SU-DHL-6 (cell line): ENCODE measurements at regions not wholly inside any gene's neighbourhood (a gene's known extent, or its start where the extent isn't known, plus 50 kb on each side); places are given as distances from the start of the nearest gene placed in this dataset.

Experiments used
- H2AFZ ChIP-seq: fragments of 200-600 bp; sonication (generic); 2 replicates; pipeline ENCODE4 v1.6.1; 2014; ENCODE audit warnings: low read depth, mild to moderate bottlenecking, moderate library complexity, mixed read lengths, antibody characterized with exemption, low read length; ENCODE audit not compliant: severe bottlenecking
- H3F3A ChIP-seq: fragments of 200-600 bp; shearing (Covaris generic); 2 replicates; pipeline ENCODE4 v1.6.0; 2016; ENCODE audit warnings: antibody characterized with exemption, mild to moderate bottlenecking; ENCODE audit not compliant: insufficient read depth
- H3K27ac ChIP-seq: fragments of 200-600 bp; sonication (generic); 2 replicates; pipeline ENCODE4 v1.5.1; 2016; ENCODE audit warnings: low read depth, mild to moderate bottlenecking, low read length, moderate library complexity, mixed read lengths
- H3K27me3 ChIP-seq: fragments of 200-600 bp; sonication (generic), shearing (Covaris generic); 2 replicates; pipeline ENCODE4 v1.6.0; 2014; ENCODE audit warnings: mild to moderate bottlenecking, low read length
- H3K36me3 ChIP-seq: fragments of 200-600 bp; sonication (generic); 2 replicates; pipeline ENCODE4 v1.6.1; 2014; ENCODE audit warnings: mild to moderate bottlenecking, low read length, mixed read lengths
- H3K4me2 ChIP-seq: fragments of 300-600, 200-600 bp; shearing (Covaris generic), sonication (generic); 2 replicates; pipeline ENCODE4 v1.6.0; 2014; ENCODE audit warnings: low read length, low read depth, mild to moderate bottlenecking; ENCODE audit not compliant: poor library complexity, severe bottlenecking
- H3K4me3 ChIP-seq: fragments of 200-600 bp; sonication (generic); 2 replicates; pipeline ENCODE4 v1.5.1; 2014; ENCODE audit warnings: antibody characterized with exemption, low read length, mild to moderate bottlenecking, mixed read lengths; ENCODE audit not compliant: insufficient read depth, poor library complexity, severe bottlenecking
- H3K79me2 ChIP-seq: fragments of 200-600 bp; sonication (generic); 2 replicates; pipeline ENCODE4 v1.6.1; 2014; ENCODE audit warnings: mild to moderate bottlenecking, low read length, moderate library complexity; ENCODE audit not compliant: insufficient read depth
- H3K9ac ChIP-seq: fragments of 200-600 bp; sonication (generic); 2 replicates; pipeline ENCODE4 v1.7.0; 2014; ENCODE audit warnings: mild to moderate bottlenecking, low read length
- H3K9me2 ChIP-seq: fragments of 200-600 bp; sonication (generic); replicated peaks from 2 replicates; pipeline ENCODE4 v1.6.1; 2014; ENCODE audit warnings: low read length; ENCODE audit not compliant: insufficient read depth
- H3K9me3 ChIP-seq: fragments of 200-600 bp; sonication (generic); 2 replicates; pipeline ENCODE4 v1.6.1; 2014; ENCODE audit warnings: low read length, mixed read lengths; ENCODE audit not compliant: insufficient read depth
- H4K20me1 ChIP-seq: fragments of 200-600 bp; sonication (generic); 2 replicates; pipeline ENCODE4 v1.6.1; 2014; ENCODE audit warnings: low read depth, mild to moderate bottlenecking, antibody characterized with exemption, low read length, moderate library complexity, mixed read lengths
- EZH2phosphoT487 ChIP-seq: fragments of 200-600 bp; sonication (generic), shearing (Covaris generic); conservative IDR thresholded peaks from 2 replicates; pipeline ENCODE4 v1.6.1; 2018; ENCODE audit warnings: mild to moderate bottlenecking, antibody characterized with exemption, low read length, moderate library complexity, mixed read lengths
- TF ChIP-seq, protein P1 (sequence below): fragments of 200-600 bp; sonication (generic); IDR thresholded peaks from one replicate; pipeline ENCODE4 v1.5.1; 2017; ENCODE audit warnings: antibody characterized with exemption, mild to moderate bottlenecking, low read length, moderate library complexity; ENCODE audit not compliant: insufficient read depth, poor library complexity, severe bottlenecking

DNA sequence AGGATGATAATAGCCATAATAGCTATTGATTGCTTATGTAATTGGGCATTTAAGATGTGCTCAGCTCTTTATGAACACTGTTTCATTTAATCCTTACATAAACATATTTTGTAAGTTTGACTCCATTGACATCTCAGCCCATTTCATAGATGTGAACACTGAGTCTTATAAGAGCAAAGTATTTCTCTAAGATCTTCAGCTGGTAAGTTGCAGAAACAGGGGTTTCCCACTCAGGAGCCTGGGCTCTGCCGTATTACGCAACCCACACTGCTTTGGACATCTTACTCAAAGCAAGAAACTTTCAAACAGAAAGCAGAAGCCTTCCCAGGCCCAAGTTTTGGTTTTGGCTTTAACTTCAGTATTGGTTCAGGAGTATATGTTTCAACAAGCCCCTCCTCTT is 705.1 kb downstream of the MED13L start:
- H3K79me2 ChIP-seq = no peaks in the 10 kb centered on the region
- no peak overlapping the region for H3K4me2 ChIP-seq
- no peak overlapping the region for H2AFZ ChIP-seq

DNA sequence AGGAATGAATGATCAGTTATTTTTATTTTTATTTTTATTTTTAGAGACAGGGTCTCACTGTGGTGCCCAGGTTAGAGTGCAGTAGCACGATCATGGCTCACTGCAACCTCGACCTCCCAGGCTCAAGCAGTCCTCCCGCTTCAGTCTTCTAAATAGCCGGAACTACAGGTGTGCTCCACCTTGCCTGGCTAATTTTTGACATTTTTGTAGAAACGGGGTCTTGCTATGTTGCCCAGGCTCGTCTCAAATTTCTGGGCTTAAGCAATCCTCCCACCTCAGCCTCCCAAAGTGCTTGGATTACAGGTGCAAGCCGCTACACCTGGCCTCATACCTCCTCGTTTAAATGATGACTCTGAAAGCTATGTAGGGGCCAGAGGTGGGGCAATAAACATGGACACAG is 706.0 kb downstream of the MED13L start:
- Histone ChIP-seq H3K4me3 (no peak overlapping the region), H4K20me1 (no peaks in the 10 kb centered on the region), H3F3A (no peaks in the 10 kb centered on the region), H2AFZ (no peak overlapping the region), H3K9me2 (no peaks in the 10 kb centered on the region), H3K9me3 (no peaks in the 10 kb centered on the region; the same call in 1 of the 2 replicates), H3K79me2 (no peaks in the 10 kb centered on the region), H3K4me2 (no peak overlapping the region), H3K9ac (no peak overlapping the region), H3K36me3 (no peaks in the 10 kb centered on the region), H3K27ac (no peak overlapping the region), H3K27me3 (no peaks in the 10 kb centered on the region)
- no peak for TF ChIP-seq EZH2phosphoT487
- TF ChIP-seq, protein P1, sequence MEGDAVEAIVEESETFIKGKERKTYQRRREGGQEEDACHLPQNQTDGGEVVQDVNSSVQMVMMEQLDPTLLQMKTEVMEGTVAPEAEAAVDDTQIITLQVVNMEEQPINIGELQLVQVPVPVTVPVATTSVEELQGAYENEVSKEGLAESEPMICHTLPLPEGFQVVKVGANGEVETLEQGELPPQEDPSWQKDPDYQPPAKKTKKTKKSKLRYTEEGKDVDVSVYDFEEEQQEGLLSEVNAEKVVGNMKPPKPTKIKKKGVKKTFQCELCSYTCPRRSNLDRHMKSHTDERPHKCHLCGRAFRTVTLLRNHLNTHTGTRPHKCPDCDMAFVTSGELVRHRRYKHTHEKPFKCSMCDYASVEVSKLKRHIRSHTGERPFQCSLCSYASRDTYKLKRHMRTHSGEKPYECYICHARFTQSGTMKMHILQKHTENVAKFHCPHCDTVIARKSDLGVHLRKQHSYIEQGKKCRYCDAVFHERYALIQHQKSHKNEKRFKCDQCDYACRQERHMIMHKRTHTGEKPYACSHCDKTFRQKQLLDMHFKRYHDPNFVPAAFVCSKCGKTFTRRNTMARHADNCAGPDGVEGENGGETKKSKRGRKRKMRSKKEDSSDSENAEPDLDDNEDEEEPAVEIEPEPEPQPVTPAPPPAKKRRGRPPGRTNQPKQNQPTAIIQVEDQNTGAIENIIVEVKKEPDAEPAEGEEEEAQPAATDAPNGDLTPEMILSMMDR = no peak

More for the DNA sequence above, 705.1 kb downstream of the MED13L start:
- Histone ChIP-seq H4K20me1 (no peaks in the 10 kb centered on the region), H3K36me3 (no peaks in the 10 kb centered on the region), H3K27ac (no peak overlapping the region), H3K9ac (no peak overlapping the region), H3K9me3 (no peaks in the 10 kb centered on the region; the same call in 1 of the 2 replicates), H3K4me3 (no peak overlapping the region), H3K9me2 (no peaks in the 10 kb centered on the region), H3F3A (no peaks in the 10 kb centered on the region), H3K27me3 (no peaks in the 10 kb centered on the region)
- TF ChIP-seq, protein P1 = no peak
- TF ChIP-seq EZH2phosphoT487 = no peak

DNA sequence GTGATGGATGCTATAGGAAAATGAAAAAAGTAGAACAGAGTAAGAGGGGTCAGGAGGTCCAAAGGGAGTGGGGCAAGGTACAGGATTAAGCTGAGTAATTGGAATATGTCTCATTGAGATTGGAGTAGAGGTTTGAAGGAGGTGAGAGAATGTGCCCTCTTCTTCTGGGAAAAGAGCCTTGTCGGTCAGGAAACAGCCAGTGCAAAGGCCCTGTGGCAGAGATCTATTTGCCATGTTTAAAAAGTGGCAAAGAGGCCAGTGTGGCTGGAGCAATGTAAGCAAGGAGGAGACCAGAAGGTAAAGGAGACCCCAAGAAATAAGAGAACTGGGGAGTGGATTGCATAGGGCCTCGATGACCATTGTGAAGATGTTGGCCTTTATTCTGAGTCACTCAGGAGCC is 706.5 kb downstream of the MED13L start:
- H3F3A ChIP-seq = no peaks in the 10 kb centered on the region
- no peaks in the 10 kb centered on the region for H4K20me1 ChIP-seq
- H3K4me2 ChIP-seq = no peak overlapping the region
- H3K36me3 ChIP-seq = no peaks in the 10 kb centered on the region
- no peak overlapping the region for H3K4me3 ChIP-seq
- H3K27ac ChIP-seq = no peak overlapping the region
- H3K9ac ChIP-seq = no peak overlapping the region
- H3K27me3 ChIP-seq = no peaks in the 10 kb centered on the region
- no peak overlapping the region for H2AFZ ChIP-seq
- no peaks in the 10 kb centered on the region; the same call in 1 of the 2 replicates for H3K9me3 ChIP-seq
- H3K9me2 ChIP-seq = no peaks in the 10 kb centered on the region
- TF ChIP-seq, protein P1 = no peak
- no peak for TF ChIP-seq EZH2phosphoT487
- no peaks in the 10 kb centered on the region for H3K79me2 ChIP-seq
